B cell (primary cell): ENCODE measurements at regions not wholly inside any gene's neighbourhood (a gene's known extent, or its start where the extent isn't known, plus 50 kb on each side); places are given as distances from the start of the nearest gene placed in this dataset.

Experiments
- ATAC-seq: fragments of 200-7000 bp; cut with Tn5 transposase; one replicate; pipeline ENCODE4 v1.10.0; 2021; ENCODE audit warnings: low read depth, mild to moderate bottlenecking, moderate number of reproducible peaks, moderate library complexity
- CTCF ChIA-PET: fragments of 350-600 bp; sonication (Branson Sonifier 250); formaldehyde crosslinking; loops from one replicate; lab custom pipeline; 2021; ENCODE audit warnings: antibody characterized with exemption, inconsistent platforms; lab: Charles Lee
- POLR2A ChIA-PET: fragments of 350-600 bp; sonication (Branson Sonifier 250); formaldehyde crosslinking; loops from one replicate; lab custom pipeline; 2021; ENCODE audit warnings: antibody characterized with exemption; lab: Charles Lee
- DNase-seq: peaks from one replicate; pipeline ENCODE4 v3.0.0; 2013
- H2AFZ ChIP-seq: 2 replicates; pipeline ENCODE4 v1.6.1; 2012; ENCODE audit warnings: mild to moderate bottlenecking, low read depth, low read length; ENCODE audit not compliant: insufficient read depth, poor library complexity, severe bottlenecking
- H3K27ac ChIP-seq, 2 donors: 1 replicate in 1 of 2; 2 replicates in 1 of 2; pipeline ENCODE4 v1.5.1; 2012 to 2013; ENCODE audit warnings: low read length in 2 of 2, mild to moderate bottlenecking in 2 of 2, moderate library complexity in 1 of 2
- H3K27me3 ChIP-seq, 4 experiments: fragments of 200-600 bp in 1 of 4; sonication (generic) in 1 of 4; replicated peaks in 1 of 4; 1 replicate in 2 of 4; 2 replicates in 2 of 4; pipeline versions ENCODE4 v1.6.1 to v1.7.0; 2013 to 2016; ENCODE audit warnings: low read length in 3 of 4, mild to moderate bottlenecking in 2 of 4, mixed read lengths in 1 of 4, moderate library complexity in 1 of 4; ENCODE audit not compliant: insufficient read depth in 4 of 4, control insufficient read depth in 3 of 4; ENCODE audit errors: control extremely low read depth in 1 of 4
- H3K36me3 ChIP-seq, 2 experiments: replicated peaks in 1 of 2; 1 replicate in 1 of 2; 2 replicates in 1 of 2; pipeline versions ENCODE4 v1.6.1 to v1.7.1; 2013; ENCODE audit warnings: low read length in 1 of 2; ENCODE audit not compliant: insufficient read depth in 2 of 2, control insufficient read depth in 1 of 2; ENCODE audit errors: control extremely low read depth in 1 of 2, extremely low read depth in 1 of 2
- H3K4me1 ChIP-seq, 2 donors: fragments of 200-600 bp in 1 of 2; sonication (generic) in 1 of 2; 1 replicate in 1 of 2; 2 replicates in 1 of 2; pipeline versions ENCODE4 v1.5.1 to v1.6.1; 2013 to 2017; ENCODE audit warnings: low read length in 2 of 2; ENCODE audit not compliant: control insufficient read depth in 2 of 2, insufficient read depth in 2 of 2
- H3K4me2 ChIP-seq: replicated peaks from 2 replicates; pipeline ENCODE3; 2012; ENCODE audit warnings: mild to moderate bottlenecking, low read depth, low read length; ENCODE audit not compliant: poor library complexity, severe bottlenecking
- H3K4me3 ChIP-seq, 5 experiments: fragments of 200-600 bp in 1 of 5; sonication (generic) in 1 of 5; 1 replicate in 3 of 5; 2 replicates in 2 of 5; pipeline versions ENCODE4 v1.5.1 to v1.7.0; 2011 to 2016; ENCODE audit warnings: low read length in 4 of 5, mild to moderate bottlenecking in 4 of 5, low read depth in 2 of 5, control low read depth in 1 of 5, moderate library complexity in 1 of 5; ENCODE audit not compliant: insufficient read depth in 1 of 5; ENCODE audit errors: control extremely low read depth in 1 of 5, extremely low read depth in 1 of 5
- H3K79me2 ChIP-seq: fragments of 200-600 bp; sonication (generic); one replicate; pipeline ENCODE4 v1.6.0; 2016; ENCODE audit warnings: low read length; ENCODE audit not compliant: control insufficient read depth, insufficient read depth
- H3K9ac ChIP-seq: fragments of 200-600 bp; sonication (generic); 2 replicates; pipeline ENCODE4 v1.6.1; 2017; ENCODE audit warnings: mild to moderate bottlenecking, low read length, moderate library complexity
- H3K9me3 ChIP-seq, 3 donors: one replicate each; pipeline versions ENCODE4 v1.6.1 to v1.7.1; 2013; ENCODE audit warnings: low read length in 2 of 3; ENCODE audit not compliant: control insufficient read depth in 2 of 3, insufficient read depth in 1 of 3; ENCODE audit errors: control extremely low read depth in 1 of 3
- H4K20me1 ChIP-seq: 2 replicates; pipeline ENCODE4 v1.6.0; 2012; ENCODE audit warnings: mild to moderate bottlenecking, low read length; ENCODE audit not compliant: insufficient read depth, control insufficient read depth, poor library complexity, severe bottlenecking
- H3K27ac Mint-ChIP-seq: one replicate; pipeline ENCODE4 v1.8.0; 2021; ENCODE audit warnings: mixed read lengths
- H3K27me3 Mint-ChIP-seq: one replicate; pipeline ENCODE4 v1.8.0; 2021; ENCODE audit warnings: mixed read lengths
- H3K4me1 Mint-ChIP-seq: one replicate; pipeline ENCODE4 v1.8.0; 2021; ENCODE audit warnings: mixed read lengths
- H3K4me3 Mint-ChIP-seq: one replicate; pipeline ENCODE4 v1.8.0; 2021; ENCODE audit warnings: mixed read lengths
- H3K9me3 Mint-ChIP-seq: one replicate; pipeline ENCODE4 v1.8.0; 2022; ENCODE audit warnings: mixed read lengths; ENCODE audit not compliant: insufficient read depth
- CTCF ChIP-seq: fragments of 200-600 bp; IDR thresholded peaks from one replicate; pipeline ENCODE4 v1.8.0; 2022; ENCODE audit warnings: antibody characterized with exemption, mild to moderate bottlenecking
- EZH2 ChIP-seq: IDR thresholded peaks from 2 replicates; pipeline ENCODE4 v1.6.1; 2012; ENCODE audit warnings: borderline replicate concordance, low read depth, mild to moderate bottlenecking, moderate library complexity, low read length; ENCODE audit not compliant: insufficient read depth, poor library complexity, severe bottlenecking
- WGBS: methylation state at CpG from one replicate; pipeline ENCODE4 v1.1.5; 2013; ENCODE audit warnings: missing lambda C conversion rate; ENCODE audit not compliant: insufficient coverage; 5-methylcytosine and 5-hydroxymethylcytosine counted together
- intact Hi-C: fragments of 100-400 bp; cut with micrococcal nuclease; formaldehyde crosslinking; loops from one replicate; pipeline ENCODE4 v1.10.0; 2022

GRCh38 chr15:87564681-87565080 is 691.9 kb downstream of the NTRK3 start:
- Mint-ChIP-seq H3K4me1 (no peaks in the 10 kb centered on the region), H3K27me3 (no peaks in the 10 kb centered on the region), H3K9me3 (peaks cover 5% of the 10 kb centered on the region), H3K27ac (no peak overlapping the region), H3K4me3 (no peak overlapping the region)
- Histone ChIP-seq H3K36me3 (no peaks in the 10 kb centered on the region), H3K9ac (no peak overlapping the region), H3K4me3 (no peak overlapping the region), H4K20me1 (no peaks in the 10 kb centered on the region), H3K4me1 (no peaks in the 10 kb centered on the region), H3K27ac (no peak overlapping the region), H3K27me3 (no peaks in the 10 kb centered on the region), H3K9me3 (no peaks in the 10 kb centered on the region), H2AFZ (no peak overlapping the region), H3K79me2 (no peaks in the 10 kb centered on the region), H3K4me2 (no peak overlapping the region)
- CTCF ChIA-PET, result no interaction called here
- POLR2A ChIA-PET, result no interaction called here
- no peak for TF ChIP-seq CTCF
- TF ChIP-seq EZH2, result no peak
- ATAC-seq (no peak), DNase-seq (no peak)
- intact Hi-C loops, result no loop called here
- WGBS, result 43% methylated on average over 2 of the region's 3 CpGs

- DNase-seq (no peak), ATAC-seq (no peak)
- Mint-ChIP-seq H3K4me3 (no peak overlapping the region), H3K27me3 (no peaks in the 10 kb centered on the region), H3K4me1 (no peaks in the 10 kb centered on the region), H3K9me3 (peaks cover 2% of the 10 kb centered on the region), H3K27ac (no peak overlapping the region)
- no peak overlapping the region for H3K9ac ChIP-seq
- no peak overlapping the region for H3K4me2 ChIP-seq
- TF ChIP-seq EZH2 (no peak), CTCF (no peak)
- no peaks in the 10 kb centered on the region for H3K79me2 ChIP-seq
- no peaks in the 10 kb centered on the region for H3K4me1 ChIP-seq
- intact Hi-C loops, result no loop called here
- POLR2A ChIA-PET, result no interaction called here
- no peak overlapping the region for H3K27ac ChIP-seq
- H3K4me3 ChIP-seq, result no peak overlapping the region
- no peaks in the 10 kb centered on the region for H3K9me3 ChIP-seq
- H2AFZ ChIP-seq, result no peak overlapping the region
- WGBS, result no CpG with 5 or more reads among the region's 2 CpGs
- H3K27me3 ChIP-seq, result no peaks in the 10 kb centered on the region
- CTCF ChIA-PET, result no interaction called here
- no peaks in the 10 kb centered on the region for H3K36me3 ChIP-seq
- H4K20me1 ChIP-seq, result no peaks in the 10 kb centered on the region
Measured at GRCh38 chr15:87563869-87564268, 692.7 kb downstream of the NTRK3 start.
